HG03469 (cell line): ENCODE measurements at regions not wholly inside any gene's neighbourhood (a gene's known extent, or its start where the extent isn't known, plus 50 kb on each side); places are given as distances from the start of the nearest gene placed in this dataset.

Experiments
- ATAC-seq: cut with Tn5 transposase; IDR thresholded peaks from one replicate; pipeline ENCODE4 v1.9.1; 2021; ENCODE audit warnings: mild to moderate bottlenecking, moderate library complexity, moderate number of reproducible peaks; ENCODE audit not compliant: unreplicated experiment

GRCh38 chr15:70217226-70218160 is 119.8 kb upstream of the TLE3 start:
- no peak for ATAC-seq

DNA sequence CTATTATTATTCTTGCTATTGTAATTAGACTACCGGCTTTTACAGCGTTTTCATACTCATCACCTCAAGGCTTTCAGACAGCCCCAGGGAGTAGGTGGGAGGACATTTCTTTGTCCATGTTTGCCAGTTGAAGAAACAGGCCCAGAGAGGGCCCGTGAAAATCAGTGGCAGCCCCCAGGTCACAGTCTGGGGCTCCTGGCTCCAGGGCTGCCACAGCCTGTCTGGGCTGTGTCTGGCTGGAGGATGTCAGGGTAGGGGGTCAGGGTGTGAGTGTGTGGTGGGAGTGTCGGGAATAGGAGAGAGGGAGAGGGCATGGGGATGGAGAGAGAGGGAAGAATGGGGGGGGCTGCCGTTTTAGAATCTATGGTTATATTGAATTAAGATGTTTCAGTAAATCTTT is 118.2 kb upstream of the TLE3 start:
- ATAC-seq: no peak

GRCh38 chr15:70214941-70215635 is 117.4 kb upstream of the TLE3 start:
- ATAC-seq: no peak

DNA sequence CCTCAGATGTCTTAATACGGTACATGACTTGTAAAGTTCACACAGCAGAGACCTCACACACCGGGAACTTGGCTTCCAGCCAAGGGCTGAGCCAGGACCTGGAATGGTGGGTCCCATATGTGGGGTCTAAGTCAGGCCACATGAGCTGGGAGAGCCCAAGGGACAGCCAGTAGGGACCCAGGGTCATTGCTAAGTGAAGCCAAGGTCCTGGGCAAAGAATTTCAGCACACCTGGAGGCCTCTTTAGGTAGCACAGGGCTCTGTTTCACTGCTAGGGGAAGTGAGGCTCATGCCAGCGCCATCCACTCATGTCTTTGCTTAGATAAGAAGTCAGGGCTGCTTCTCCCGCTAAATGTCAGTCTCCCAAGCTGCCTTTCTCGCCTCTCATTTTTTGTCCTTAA is 116.6 kb upstream of the TLE3 start:
- ATAC-seq: no peak

GRCh38 chr15:70213794-70214193 is 116.1 kb upstream of the TLE3 start:
- ATAC-seq: no peak

DNA sequence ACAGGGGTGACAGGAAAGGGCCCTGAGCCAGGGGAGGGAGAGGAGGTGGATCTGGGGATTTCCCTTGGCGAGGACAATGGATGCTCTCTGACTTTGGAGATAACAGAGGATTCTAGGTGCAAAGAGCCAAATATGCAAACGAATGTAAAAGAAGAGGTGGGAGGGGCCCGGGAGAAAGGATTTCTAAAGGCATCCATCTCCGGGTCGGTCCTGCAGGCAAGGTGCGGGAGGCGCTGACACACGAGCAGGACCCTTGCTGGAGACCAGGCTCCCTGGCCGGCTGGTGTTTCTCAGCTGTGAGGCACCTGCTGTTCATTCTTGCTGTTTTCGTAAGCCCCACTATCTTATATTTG is 115.2 kb upstream of the TLE3 start:
- no peak for ATAC-seq

DNA sequence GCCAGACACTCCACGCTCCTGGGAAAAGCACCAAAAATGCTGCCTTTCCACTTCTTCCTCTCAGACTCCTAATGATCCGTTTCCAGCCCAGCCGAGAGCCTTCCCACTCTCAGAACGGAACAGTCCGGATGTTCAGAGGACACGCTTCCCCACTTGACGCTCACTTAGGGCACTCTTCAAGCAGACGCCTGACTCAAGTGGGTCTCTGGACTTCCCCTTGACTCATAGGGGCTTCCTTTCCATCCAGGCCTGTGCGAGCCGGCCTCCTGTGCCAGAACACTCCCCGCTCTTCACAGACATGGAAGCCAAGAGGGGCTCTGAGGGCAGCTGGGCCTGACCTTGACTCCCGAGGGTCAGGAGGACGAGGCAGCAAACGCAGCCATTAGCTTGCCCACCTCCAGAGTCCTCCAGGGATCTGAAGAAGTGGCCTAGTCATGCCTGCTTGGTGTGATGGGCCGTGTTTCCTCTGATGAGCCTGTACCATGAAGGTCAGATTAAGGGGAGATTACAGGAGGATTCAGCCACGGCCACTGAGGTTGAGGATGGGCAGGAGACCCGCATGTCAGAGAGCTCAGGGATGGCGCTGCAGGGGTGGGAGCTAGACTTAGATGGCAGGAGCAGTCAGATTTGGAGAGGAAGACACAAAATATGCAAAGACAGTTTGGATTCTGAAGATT is 114.7 kb upstream of the TLE3 start:
- no peak for ATAC-seq

DNA sequence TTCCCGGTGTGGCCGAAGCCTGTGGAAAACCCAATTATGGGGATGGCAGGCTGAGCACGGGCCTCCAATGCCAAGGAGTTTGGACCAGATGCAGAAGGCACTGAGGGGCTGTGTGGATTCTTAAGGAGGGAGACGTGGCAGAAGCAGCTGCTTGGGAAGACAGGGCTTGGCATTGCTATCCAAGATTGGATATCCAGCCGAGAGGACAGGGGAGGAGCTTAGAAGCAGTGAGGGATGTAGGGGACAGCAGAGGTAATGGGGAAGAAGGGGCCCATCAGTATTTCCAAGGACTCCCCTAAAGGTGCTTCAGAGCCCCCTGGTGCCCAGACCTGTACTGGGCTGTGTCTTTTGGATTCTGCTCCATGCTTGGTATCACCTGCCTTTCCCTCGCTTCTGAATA is 112.8 kb upstream of the TLE3 start:
- ATAC-seq: no peak

- ATAC-seq: no peak
Measured at GRCh38 chr15:70210076-70210475, 112.4 kb upstream of the TLE3 start.

GRCh38 chr15:70209499-70209898 is 111.8 kb upstream of the TLE3 start:
- ATAC-seq: no peak

DNA sequence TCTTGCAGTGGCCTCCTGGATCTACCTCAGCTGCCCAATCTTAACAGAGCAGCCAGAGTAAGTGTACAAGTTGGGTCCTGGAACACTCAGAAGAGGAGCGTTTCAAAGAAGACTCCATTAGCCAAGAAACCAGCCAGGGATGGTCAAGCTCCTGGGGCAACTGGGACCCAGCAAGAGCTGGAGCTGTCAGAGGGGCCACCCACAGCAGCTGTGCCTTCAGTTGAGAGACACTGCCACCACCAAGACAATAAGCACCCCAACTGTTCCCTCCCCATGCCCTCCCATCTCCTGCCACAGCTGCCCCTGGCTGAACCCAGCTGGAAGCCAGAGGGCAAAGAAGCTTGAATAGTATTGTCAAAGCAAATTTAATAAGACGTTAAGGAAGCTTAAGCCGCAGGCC is 110.6 kb upstream of the TLE3 start:
- ATAC-seq: no peak

DNA sequence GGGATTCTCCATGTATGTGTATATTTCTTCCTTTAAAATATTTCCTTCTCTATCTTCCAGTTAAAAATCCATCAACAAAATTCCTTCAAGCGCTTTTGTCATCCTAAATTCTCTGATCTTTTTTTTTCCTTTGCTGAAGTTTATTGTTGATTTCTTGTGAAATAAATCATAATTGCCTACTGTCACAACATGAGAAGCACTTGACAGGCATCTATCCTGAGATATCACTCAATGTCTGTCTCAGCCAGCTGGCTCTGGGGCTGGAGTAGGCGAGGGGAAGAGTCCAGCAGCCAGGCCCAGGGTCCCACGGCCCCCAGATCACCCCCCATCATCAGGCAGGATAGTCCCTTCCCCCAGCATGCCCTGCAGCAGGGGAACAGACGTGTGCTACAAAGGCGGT is 109.0 kb upstream of the TLE3 start:
- no peak for ATAC-seq

DNA sequence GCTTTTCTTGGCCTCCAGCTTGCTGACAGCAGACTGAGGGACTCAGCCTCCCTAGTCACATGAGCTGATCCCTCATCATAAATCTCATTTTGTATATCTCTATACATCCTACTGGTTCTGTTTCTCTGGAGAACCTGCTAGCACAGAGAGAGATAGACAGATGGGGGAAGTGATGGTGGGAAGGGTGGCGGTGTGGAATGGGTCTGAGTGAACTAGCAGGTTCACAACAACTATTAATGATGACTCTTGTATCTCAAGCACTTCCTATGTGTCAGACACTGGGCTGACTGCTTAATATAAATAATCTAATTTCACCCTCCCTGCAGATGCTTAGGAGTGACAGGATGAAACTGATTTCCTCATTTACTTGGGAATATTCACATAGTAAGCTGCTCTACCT is 106.9 kb upstream of the TLE3 start:
- ATAC-seq: no peak

- ATAC-seq: no peak
Measured at GRCh38 chr15:70203981-70204560, 106.4 kb upstream of the TLE3 start.

DNA sequence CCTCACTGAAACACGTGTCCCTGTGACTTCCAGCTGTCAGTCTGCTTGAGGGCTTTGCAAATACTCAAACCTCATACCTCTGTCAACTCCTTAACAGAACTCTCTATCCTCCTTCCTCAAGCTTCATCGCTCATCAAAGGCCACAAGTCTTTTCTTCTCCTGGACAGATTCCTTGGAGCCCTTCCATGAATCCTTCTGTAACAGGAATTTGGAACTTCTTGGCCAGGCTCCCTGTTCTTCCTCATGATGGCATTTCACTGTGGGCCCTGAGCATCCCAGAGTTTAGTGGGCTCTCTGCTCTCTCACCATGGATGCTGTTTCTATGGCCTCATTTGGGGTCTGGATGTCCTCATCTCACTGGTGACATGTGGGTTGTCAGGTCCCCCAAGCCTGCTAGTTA is 105.0 kb upstream of the TLE3 start:
- ATAC-seq: no peak

DNA sequence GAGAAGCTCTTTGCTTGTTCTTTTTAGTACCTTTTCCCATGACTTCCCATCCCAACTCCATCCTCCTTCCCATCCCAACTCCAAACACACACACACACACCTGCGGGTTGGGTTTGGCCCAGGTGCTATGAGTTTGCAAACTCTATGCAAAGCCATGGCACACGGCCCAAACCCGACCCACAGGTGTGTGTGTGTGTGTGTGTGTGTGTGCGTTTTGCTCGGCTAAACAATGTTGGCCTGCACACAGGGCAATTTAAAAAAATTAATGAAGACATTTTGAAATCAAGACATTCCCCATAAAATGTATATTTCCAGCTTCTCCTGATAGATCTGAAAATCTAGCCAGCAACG is 103.7 kb upstream of the TLE3 start:
- no peak for ATAC-seq

GRCh38 chr15:70200511-70201424 is 103.1 kb upstream of the TLE3 start:
- no peak for ATAC-seq

- ATAC-seq: no peak
Measured at GRCh38 chr15:70199540-70200410, 102.1 kb upstream of the TLE3 start.

GRCh38 chr15:70199124-70199482 is 101.4 kb upstream of the TLE3 start:
- ATAC-seq: no peak
